OCI-LY3 (cell line): ENCODE measurements at regions not wholly inside any gene's neighbourhood (a gene's known extent, or its start where the extent isn't known, plus 50 kb on each side); places are given as distances from the start of the nearest gene placed in this dataset.

Source experiments
- H2AFZ ChIP-seq: fragments of 200-600, 300-600 bp; shearing (Covaris generic); 2 replicates; pipeline ENCODE4 v1.6.0; 2014; ENCODE audit warnings: antibody characterized with exemption, low read depth, low read length
- H3K27ac ChIP-seq: fragments of 200-600, 300-600 bp; sonication (generic); 2 replicates; pipeline ENCODE4 v1.5.1; 2014; ENCODE audit warnings: mild to moderate bottlenecking, low read length, moderate library complexity, mixed read lengths
- H3K27me3 ChIP-seq: fragments of 200-600, 300-600 bp; sonication (generic); 2 replicates; pipeline ENCODE4 v1.6.1; 2014; ENCODE audit warnings: low read depth, low read length, mixed read lengths
- H3K36me3 ChIP-seq: fragments of 200-600, 300-600 bp; sonication (generic); replicated peaks from 2 replicates; pipeline ENCODE3; 2014; ENCODE audit warnings: low read depth, low read length, mixed read lengths
- H3K4me1 ChIP-seq: fragments of 300-600, 200-600 bp; sonication (generic); 2 replicates; pipeline ENCODE4 v1.6.1; 2014; ENCODE audit warnings: low read length, mixed read lengths
- H3K4me2 ChIP-seq: fragments of 200-600, 300-600 bp; sonication (generic); 2 replicates; pipeline ENCODE4 v1.6.1; 2014; ENCODE audit warnings: low read length, mixed read lengths
- H3K4me3 ChIP-seq: fragments of 300-600, 200-600 bp; sonication (generic); 2 replicates; pipeline ENCODE4 v1.5.1; 2014; ENCODE audit warnings: antibody characterized with exemption, mild to moderate bottlenecking, low read length, moderate library complexity
- H3K79me2 ChIP-seq: fragments of 300-600, 200-600 bp; shearing (Covaris generic); 2 replicates; pipeline ENCODE4 v1.6.1; 2014; ENCODE audit warnings: mild to moderate bottlenecking, low read length, mixed read lengths
- H3K9ac ChIP-seq: fragments of 300-600, 200-600 bp; shearing (Covaris generic); 2 replicates; pipeline ENCODE4 v1.6.0; 2014; ENCODE audit warnings: mild to moderate bottlenecking, low read length, moderate library complexity
- H3K9me3 ChIP-seq: fragments of 200-600, 300-600 bp; shearing (Covaris generic); 2 replicates; pipeline ENCODE4 v1.6.1; 2014; ENCODE audit warnings: low read length, mixed read lengths; ENCODE audit not compliant: insufficient read depth
- H4K20me1 ChIP-seq: fragments of 200-600, 300-600 bp; sonication (generic); 2 replicates; pipeline ENCODE4 v1.6.1; 2016; ENCODE audit warnings: low read length, mixed read lengths; ENCODE audit not compliant: insufficient read depth
- EZH2phosphoT487 ChIP-seq: fragments of 200-600 bp; shearing (Covaris generic); IDR thresholded peaks from 2 replicates; pipeline ENCODE4 v1.6.1; 2018; ENCODE audit warnings: antibody characterized with exemption, mixed run types, low read depth
- TF ChIP-seq, protein P1 (sequence below): fragments of 200-600, 300-600 bp; sonication (generic); IDR thresholded peaks from 2 replicates; pipeline ENCODE4 v1.5.1; 2014; ENCODE audit warnings: antibody characterized with exemption, low read length, low read depth

DNA sequence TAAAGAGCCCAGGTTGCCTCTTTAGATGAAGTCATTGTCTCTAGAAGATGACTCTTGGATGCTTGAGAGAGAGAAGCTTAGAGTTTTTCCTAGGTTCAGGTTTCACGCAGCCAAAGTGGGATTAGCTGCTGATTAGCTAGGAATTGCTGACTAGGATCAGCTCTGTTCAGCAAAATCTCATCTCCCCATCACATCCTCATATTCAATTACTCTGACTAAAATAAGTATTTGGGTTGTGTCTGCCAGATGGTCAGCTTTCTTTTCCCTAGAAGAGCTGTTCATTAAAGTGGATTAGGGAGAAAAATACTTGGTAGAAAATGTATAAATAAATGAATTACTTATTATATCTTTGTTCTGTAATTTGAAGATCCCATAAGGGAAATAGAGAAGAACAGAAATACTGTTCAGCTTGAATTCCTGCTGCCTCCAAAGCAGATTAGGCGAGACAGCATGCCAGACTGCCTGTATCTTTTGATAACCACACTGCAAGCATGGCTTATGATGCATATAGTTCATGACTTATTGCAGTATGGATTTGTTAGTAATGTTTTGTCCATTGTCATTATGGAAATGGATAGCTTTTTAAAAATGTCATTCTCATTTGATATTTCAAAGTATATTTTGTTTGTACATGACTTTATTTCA lies 184.8 kb upstream of the CD180 start:
- no peak overlapping the region for H3K9ac ChIP-seq
- H3K4me2 ChIP-seq, result no peak overlapping the region
- no peaks in the 10 kb centered on the region for H3K27me3 ChIP-seq
- no peaks in the 10 kb centered on the region for H3K9me3 ChIP-seq
- TF ChIP-seq, protein P1, sequence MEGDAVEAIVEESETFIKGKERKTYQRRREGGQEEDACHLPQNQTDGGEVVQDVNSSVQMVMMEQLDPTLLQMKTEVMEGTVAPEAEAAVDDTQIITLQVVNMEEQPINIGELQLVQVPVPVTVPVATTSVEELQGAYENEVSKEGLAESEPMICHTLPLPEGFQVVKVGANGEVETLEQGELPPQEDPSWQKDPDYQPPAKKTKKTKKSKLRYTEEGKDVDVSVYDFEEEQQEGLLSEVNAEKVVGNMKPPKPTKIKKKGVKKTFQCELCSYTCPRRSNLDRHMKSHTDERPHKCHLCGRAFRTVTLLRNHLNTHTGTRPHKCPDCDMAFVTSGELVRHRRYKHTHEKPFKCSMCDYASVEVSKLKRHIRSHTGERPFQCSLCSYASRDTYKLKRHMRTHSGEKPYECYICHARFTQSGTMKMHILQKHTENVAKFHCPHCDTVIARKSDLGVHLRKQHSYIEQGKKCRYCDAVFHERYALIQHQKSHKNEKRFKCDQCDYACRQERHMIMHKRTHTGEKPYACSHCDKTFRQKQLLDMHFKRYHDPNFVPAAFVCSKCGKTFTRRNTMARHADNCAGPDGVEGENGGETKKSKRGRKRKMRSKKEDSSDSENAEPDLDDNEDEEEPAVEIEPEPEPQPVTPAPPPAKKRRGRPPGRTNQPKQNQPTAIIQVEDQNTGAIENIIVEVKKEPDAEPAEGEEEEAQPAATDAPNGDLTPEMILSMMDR, result no peak
- no peak for TF ChIP-seq EZH2phosphoT487
- H3K36me3 ChIP-seq, result no peaks in the 10 kb centered on the region
- no peaks in the 10 kb centered on the region for H4K20me1 ChIP-seq
- no peaks in the 10 kb centered on the region for H3K4me1 ChIP-seq
- H2AFZ ChIP-seq, result no peak overlapping the region
- no peak overlapping the region for H3K27ac ChIP-seq
- no peak overlapping the region for H3K4me3 ChIP-seq
- no peaks in the 10 kb centered on the region for H3K79me2 ChIP-seq

DNA sequence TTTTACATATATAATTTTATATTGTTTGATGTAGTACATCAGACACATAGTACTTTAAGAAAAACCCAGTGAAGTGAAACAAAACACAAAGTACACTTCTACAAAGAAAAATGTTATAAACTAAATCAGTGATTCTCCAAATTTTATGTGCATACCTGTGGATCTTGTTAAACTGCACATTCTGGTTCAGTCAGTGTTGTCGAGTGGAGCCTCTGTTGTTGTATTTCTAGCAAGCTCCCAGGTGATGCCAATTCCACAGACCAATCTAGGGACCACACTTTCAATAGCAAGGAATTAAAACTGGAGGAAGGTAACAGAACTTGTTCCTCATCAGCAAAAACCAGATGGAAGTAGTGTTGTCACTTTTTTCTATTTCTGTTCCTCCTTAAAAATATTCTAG lies 183.8 kb upstream of the CD180 start:
- H3K27me3 ChIP-seq, result no peaks in the 10 kb centered on the region
- TF ChIP-seq EZH2phosphoT487, result no peak
- TF ChIP-seq, protein P1, result no peak
- no peak overlapping the region for H3K4me2 ChIP-seq
- no peaks in the 10 kb centered on the region for H3K79me2 ChIP-seq
- no peaks in the 10 kb centered on the region for H3K9me3 ChIP-seq
- H2AFZ ChIP-seq, result no peak overlapping the region
- no peaks in the 10 kb centered on the region for H3K4me1 ChIP-seq
- H3K9ac ChIP-seq, result no peak overlapping the region
- H3K36me3 ChIP-seq, result no peaks in the 10 kb centered on the region
- H3K4me3 ChIP-seq, result no peak overlapping the region
- no peak overlapping the region for H3K27ac ChIP-seq
- no peaks in the 10 kb centered on the region for H4K20me1 ChIP-seq

- Histone ChIP-seq H3K27me3 (no peaks in the 10 kb centered on the region), H3K36me3 (no peaks in the 10 kb centered on the region), H3K9ac (no peak overlapping the region), H3K4me1 (no peaks in the 10 kb centered on the region), H3K27ac (no peak overlapping the region), H3K9me3 (no peaks in the 10 kb centered on the region), H3K79me2 (no peaks in the 10 kb centered on the region), H3K4me2 (no peak overlapping the region), H2AFZ (no peak overlapping the region), H4K20me1 (no peaks in the 10 kb centered on the region), H3K4me3 (no peak overlapping the region)
- TF ChIP-seq, protein P1, result no peak
- no peak for TF ChIP-seq EZH2phosphoT487
Observed at GRCh38 chr5:67379753-67380152, 183.2 kb upstream of the CD180 start.

DNA sequence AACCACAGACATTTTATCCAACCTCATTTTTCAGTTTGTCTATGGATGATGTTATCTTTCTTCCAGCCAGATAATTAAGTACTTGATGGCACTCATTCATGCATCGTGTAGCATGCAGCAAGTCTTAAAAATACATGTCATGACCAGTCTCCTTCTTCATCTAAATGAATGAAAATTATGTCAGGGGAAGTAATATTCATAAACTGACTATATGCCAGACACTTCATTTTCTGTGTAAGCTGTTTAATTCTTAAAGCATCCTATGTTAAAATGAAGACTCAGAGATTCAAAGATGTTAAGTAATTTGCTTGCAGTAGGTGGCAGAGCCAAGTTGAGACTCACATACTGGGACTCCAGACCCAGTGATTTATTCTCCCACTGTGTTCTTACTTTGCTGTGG lies 181.7 kb upstream of the CD180 start:
- no peak overlapping the region for H2AFZ ChIP-seq
- no peaks in the 10 kb centered on the region for H3K79me2 ChIP-seq
- no peaks in the 10 kb centered on the region for H3K9me3 ChIP-seq
- no peaks in the 10 kb centered on the region for H3K27me3 ChIP-seq
- H3K9ac ChIP-seq, result no peak overlapping the region
- no peaks in the 10 kb centered on the region for H3K36me3 ChIP-seq
- TF ChIP-seq, protein P1, result no peak
- no peak for TF ChIP-seq EZH2phosphoT487
- H3K4me3 ChIP-seq, result no peak overlapping the region
- no peaks in the 10 kb centered on the region for H3K4me1 ChIP-seq
- H3K27ac ChIP-seq, result no peak overlapping the region
- no peak overlapping the region for H3K4me2 ChIP-seq
- H4K20me1 ChIP-seq, result no peaks in the 10 kb centered on the region
